ENCODE measurements at regions not wholly inside any gene's neighbourhood (a gene's known extent, or its start where the extent isn't known, plus 50 kb on each side); places are given as distances from the start of the nearest gene placed in this dataset.
"Not testable (repeated sequence)": the region's sequence is repeated elsewhere in the genome, so short reads cannot be mapped to it uniquely, and the experiment has no call there.

DNA sequence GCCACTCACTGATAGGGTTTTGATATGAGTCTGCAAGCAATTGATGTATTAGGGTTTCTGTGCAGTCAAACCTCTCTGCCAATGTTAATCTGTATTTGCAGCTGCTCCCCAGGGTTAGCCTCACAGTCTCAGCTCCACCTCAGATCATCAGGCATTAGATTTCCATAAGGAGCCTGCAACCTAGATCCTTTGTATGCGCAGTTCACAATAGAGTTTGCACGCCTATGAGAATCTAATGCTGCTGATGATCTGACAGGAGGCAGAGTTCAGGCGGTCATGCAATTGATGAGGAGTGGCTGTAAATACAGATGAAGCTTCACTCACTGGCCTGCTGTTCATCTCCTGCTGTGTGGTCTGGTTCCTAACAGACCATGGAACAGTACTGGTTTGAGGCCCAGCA, 280.6 kb downstream of the PAPSS1 start:
- Histone ChIP-seq H3K4me2 (ENCODE audit: low read length) (no peak overlapping the region), H3K27ac (ENCODE audit: low read length) (no peak overlapping the region), H3F3A (ENCODE audit: insufficient read depth, low read length, poor library complexity, severe bottlenecking) (no peaks in the 10 kb centered on the region), H3K36me3 (ENCODE audit: insufficient read depth, low read length) (no peaks in the 10 kb centered on the region), H3K9me2 (ENCODE audit: insufficient read depth, low read length) (no peaks in the 10 kb centered on the region), H3K27me3 (ENCODE audit: insufficient read depth, low read depth, low read length) (no peaks in the 10 kb centered on the region), H3K79me2 (replicated peaks; ENCODE audit: insufficient read depth, low read length) (no peaks in the 10 kb centered on the region), H3K9ac (ENCODE audit: low read length) (no peak overlapping the region), H2AFZ (ENCODE audit: low read depth, low read length) (no peak overlapping the region), H3K9me3 (ENCODE audit: low read length) (no peaks in the 10 kb centered on the region), H3K4me3 (ENCODE audit: low read length) (no peak overlapping the region), H4K20me1 (ENCODE audit: insufficient read depth) (no peaks in the 10 kb centered on the region)
- TF ChIP-seq RAD21 (conservative IDR thresholded peaks at IDR 0.05), result no peak
- TF ChIP-seq, protein P1, sequence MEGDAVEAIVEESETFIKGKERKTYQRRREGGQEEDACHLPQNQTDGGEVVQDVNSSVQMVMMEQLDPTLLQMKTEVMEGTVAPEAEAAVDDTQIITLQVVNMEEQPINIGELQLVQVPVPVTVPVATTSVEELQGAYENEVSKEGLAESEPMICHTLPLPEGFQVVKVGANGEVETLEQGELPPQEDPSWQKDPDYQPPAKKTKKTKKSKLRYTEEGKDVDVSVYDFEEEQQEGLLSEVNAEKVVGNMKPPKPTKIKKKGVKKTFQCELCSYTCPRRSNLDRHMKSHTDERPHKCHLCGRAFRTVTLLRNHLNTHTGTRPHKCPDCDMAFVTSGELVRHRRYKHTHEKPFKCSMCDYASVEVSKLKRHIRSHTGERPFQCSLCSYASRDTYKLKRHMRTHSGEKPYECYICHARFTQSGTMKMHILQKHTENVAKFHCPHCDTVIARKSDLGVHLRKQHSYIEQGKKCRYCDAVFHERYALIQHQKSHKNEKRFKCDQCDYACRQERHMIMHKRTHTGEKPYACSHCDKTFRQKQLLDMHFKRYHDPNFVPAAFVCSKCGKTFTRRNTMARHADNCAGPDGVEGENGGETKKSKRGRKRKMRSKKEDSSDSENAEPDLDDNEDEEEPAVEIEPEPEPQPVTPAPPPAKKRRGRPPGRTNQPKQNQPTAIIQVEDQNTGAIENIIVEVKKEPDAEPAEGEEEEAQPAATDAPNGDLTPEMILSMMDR (IDR thresholded peaks at IDR 0.05; ENCODE audit: poor library complexity, severe bottlenecking), result no peak
- TF ChIP-seq, protein P2, sequence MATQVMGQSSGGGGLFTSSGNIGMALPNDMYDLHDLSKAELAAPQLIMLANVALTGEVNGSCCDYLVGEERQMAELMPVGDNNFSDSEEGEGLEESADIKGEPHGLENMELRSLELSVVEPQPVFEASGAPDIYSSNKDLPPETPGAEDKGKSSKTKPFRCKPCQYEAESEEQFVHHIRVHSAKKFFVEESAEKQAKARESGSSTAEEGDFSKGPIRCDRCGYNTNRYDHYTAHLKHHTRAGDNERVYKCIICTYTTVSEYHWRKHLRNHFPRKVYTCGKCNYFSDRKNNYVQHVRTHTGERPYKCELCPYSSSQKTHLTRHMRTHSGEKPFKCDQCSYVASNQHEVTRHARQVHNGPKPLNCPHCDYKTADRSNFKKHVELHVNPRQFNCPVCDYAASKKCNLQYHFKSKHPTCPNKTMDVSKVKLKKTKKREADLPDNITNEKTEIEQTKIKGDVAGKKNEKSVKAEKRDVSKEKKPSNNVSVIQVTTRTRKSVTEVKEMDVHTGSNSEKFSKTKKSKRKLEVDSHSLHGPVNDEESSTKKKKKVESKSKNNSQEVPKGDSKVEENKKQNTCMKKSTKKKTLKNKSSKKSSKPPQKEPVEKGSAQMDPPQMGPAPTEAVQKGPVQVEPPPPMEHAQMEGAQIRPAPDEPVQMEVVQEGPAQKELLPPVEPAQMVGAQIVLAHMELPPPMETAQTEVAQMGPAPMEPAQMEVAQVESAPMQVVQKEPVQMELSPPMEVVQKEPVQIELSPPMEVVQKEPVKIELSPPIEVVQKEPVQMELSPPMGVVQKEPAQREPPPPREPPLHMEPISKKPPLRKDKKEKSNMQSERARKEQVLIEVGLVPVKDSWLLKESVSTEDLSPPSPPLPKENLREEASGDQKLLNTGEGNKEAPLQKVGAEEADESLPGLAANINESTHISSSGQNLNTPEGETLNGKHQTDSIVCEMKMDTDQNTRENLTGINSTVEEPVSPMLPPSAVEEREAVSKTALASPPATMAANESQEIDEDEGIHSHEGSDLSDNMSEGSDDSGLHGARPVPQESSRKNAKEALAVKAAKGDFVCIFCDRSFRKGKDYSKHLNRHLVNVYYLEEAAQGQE (IDR thresholded peaks at IDR 0.05; ENCODE audit: borderline replicate concordance), result no peak
- TF ChIP-seq SMC3 (conservative IDR thresholded peaks at IDR 0.05; ENCODE audit: poor library complexity), result no peak
- no peak for TF ChIP-seq EZH2 (IDR thresholded peaks at IDR 0.05; ENCODE audit: borderline replicate concordance, insufficient read depth, low read length, poor library complexity, severe bottlenecking)
- TF ChIP-seq POLR2AphosphoS5 (IDR thresholded peaks at IDR 0.05), result no peak
- no peak for TF ChIP-seq TAF1 (IDR thresholded peaks at IDR 0.05; ENCODE audit: low read depth)
- TF ChIP-seq MXI1 (conservative IDR thresholded peaks at IDR 0.05; ENCODE audit: poor library complexity, severe bottlenecking), result no peak
- TF ChIP-seq EP300 (conservative IDR thresholded peaks at IDR 0.05; ENCODE audit: poor library complexity, severe bottlenecking), result no peak

DNA sequence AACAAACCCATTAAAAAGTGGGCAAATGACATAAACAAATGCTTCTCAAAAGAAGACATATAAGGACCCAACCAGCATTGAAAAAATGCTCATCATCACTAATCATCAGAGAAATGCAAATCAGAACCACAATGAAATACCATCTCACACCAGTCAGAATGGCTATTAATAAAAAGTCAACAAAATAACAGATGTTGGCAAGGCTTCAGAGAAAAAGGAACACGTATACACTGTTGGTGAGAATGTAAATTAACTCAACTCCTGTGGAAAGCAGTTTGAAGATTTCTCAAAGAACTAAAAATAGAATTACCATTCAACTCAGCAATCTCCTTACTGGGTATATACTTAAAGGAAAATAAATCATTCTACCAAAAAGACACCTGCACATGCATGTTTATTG, 283.6 kb downstream of the PAPSS1 start:
- not testable (repeated sequence) for H3K36me3 ChIP-seq (ENCODE audit: insufficient read depth, low read length); H3K4me2 ChIP-seq (ENCODE audit: low read length); H3K9ac ChIP-seq (ENCODE audit: low read length); H2AFZ ChIP-seq (ENCODE audit: low read depth, low read length); H3F3A ChIP-seq (ENCODE audit: insufficient read depth, low read length, poor library complexity, severe bottlenecking); H3K27ac ChIP-seq (ENCODE audit: low read length); H3K27me3 ChIP-seq (ENCODE audit: insufficient read depth, low read depth, low read length); H4K20me1 ChIP-seq (ENCODE audit: insufficient read depth); H3K9me3 ChIP-seq (ENCODE audit: low read length); H3K79me2 ChIP-seq (replicated peaks; ENCODE audit: insufficient read depth, low read length); H3K9me2 ChIP-seq (ENCODE audit: insufficient read depth, low read length); H3K4me3 ChIP-seq (ENCODE audit: low read length)
- peak; percentile 17 for TF ChIP-seq EP300 (conservative IDR thresholded peaks at IDR 0.05; ENCODE audit: poor library complexity, severe bottlenecking)

DNA sequence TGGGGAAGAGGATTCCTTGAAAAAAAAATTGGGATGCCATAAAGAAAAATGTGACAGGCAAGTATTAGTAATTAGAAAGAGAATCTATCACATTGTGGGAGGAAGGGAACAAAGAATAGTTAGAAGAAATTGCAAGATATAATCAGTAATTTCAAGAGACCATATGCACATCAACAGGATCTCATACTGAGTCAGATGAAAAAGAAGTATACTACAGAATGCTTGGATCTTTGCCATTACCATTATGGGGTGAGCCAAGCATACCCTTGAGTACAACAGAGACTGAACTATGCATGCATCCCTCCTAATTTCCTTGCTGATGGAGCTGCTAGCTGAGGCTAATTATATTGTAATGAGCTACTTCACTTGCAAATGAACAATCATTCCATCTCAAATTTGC, 287.6 kb downstream of the PAPSS1 start:
- no peaks in the 10 kb centered on the region for H3K79me2 ChIP-seq (replicated peaks; ENCODE audit: insufficient read depth, low read length)
- H3K27me3 ChIP-seq (ENCODE audit: insufficient read depth, low read depth, low read length), result no peaks in the 10 kb centered on the region
- H3K27ac ChIP-seq (ENCODE audit: low read length), result no peak overlapping the region
- H3K9me3 ChIP-seq (ENCODE audit: low read length), result no peaks in the 10 kb centered on the region
- TF ChIP-seq EP300 (conservative IDR thresholded peaks at IDR 0.05; ENCODE audit: poor library complexity, severe bottlenecking) (no peak), TAF1 (IDR thresholded peaks at IDR 0.05; ENCODE audit: low read depth) (no peak), SMC3 (conservative IDR thresholded peaks at IDR 0.05; ENCODE audit: poor library complexity) (no peak)
- TF ChIP-seq, protein P1 (IDR thresholded peaks at IDR 0.05; ENCODE audit: poor library complexity, severe bottlenecking), result no peak
- no peak overlapping the region for H3K9ac ChIP-seq (ENCODE audit: low read length)
- no peak overlapping the region for H3K4me2 ChIP-seq (ENCODE audit: low read length)
- H3K36me3 ChIP-seq (ENCODE audit: insufficient read depth, low read length), result no peaks in the 10 kb centered on the region
- H4K20me1 ChIP-seq (ENCODE audit: insufficient read depth), result no peaks in the 10 kb centered on the region
- no peak overlapping the region for H2AFZ ChIP-seq (ENCODE audit: low read depth, low read length)
- no peaks in the 10 kb centered on the region for H3K9me2 ChIP-seq (ENCODE audit: insufficient read depth, low read length)
- H3F3A ChIP-seq (ENCODE audit: insufficient read depth, low read length, poor library complexity, severe bottlenecking), result no peaks in the 10 kb centered on the region
- H3K4me3 ChIP-seq (ENCODE audit: low read length), result no peak overlapping the region

Data from neural cell (in vitro differentiated cells).